SK-N-SH (cell line): ENCODE measurements at regions not wholly inside any gene's neighbourhood (a gene's known extent, or its start where the extent isn't known, plus 50 kb on each side); places are given as distances from the start of the nearest gene placed in this dataset.

Experiments
- CTCF ChIA-PET: fragments of 300-600, 350-600 bp; formaldehyde crosslinking; extraction: SDS; loops from one replicate; lab custom pipeline; 2021; lab: Yijun Ruan, JAX
- POLR2A ChIA-PET: fragments of 350-600 bp; sonication (Branson Sonifier 250); formaldehyde crosslinking; extraction: SDS; loops from one replicate; lab custom pipeline; 2020; ENCODE audit warnings: antibody characterized with exemption, inconsistent platforms; lab: Yijun Ruan, JAX
- DNase-seq: peaks from one replicate; pipeline ENCODE4 v3.0.0; 2012
- H2AFZ ChIP-seq: fragments of 200-600 bp; sonication (generic); 2 replicates; pipeline ENCODE4 v1.8.1; 2016; ENCODE audit warnings: antibody characterized with exemption, mild to moderate bottlenecking, low read depth
- H3F3A ChIP-seq: fragments of 200-600 bp; sonication (generic); replicated peaks from 2 replicates; pipeline ENCODE3; 2016; ENCODE audit warnings: antibody characterized with exemption, mild to moderate bottlenecking; ENCODE audit not compliant: insufficient read depth
- H3K27ac ChIP-seq, 2 experiments: fragments of 200-500 bp in 1 of 2; fragments of 200-600 bp in 1 of 2; sonication (Bioruptor generic) in 1 of 2; sonication (generic), shearing (Covaris generic) in 1 of 2; 2 replicates each; pipeline versions ENCODE4 v1.5.1 to v1.6.1; 2014 to 2016; ENCODE audit warnings: low read depth in 2 of 2, inconsistent platforms in 1 of 2, low read length in 1 of 2, mild to moderate bottlenecking in 1 of 2, mixed read lengths in 1 of 2
- H3K27me3 ChIP-seq: fragments of 200-600 bp; sonication (generic), shearing (Covaris generic); 2 replicates; pipeline ENCODE4 v1.6.1; 2016; ENCODE audit warnings: mixed run types; ENCODE audit not compliant: insufficient read depth
- H3K36me3 ChIP-seq, 2 experiments: fragments of 200-500 bp in 1 of 2; fragments of 200-600 bp in 1 of 2; sonication (Bioruptor generic) in 1 of 2; sonication (generic) in 1 of 2; replicated peaks in 1 of 2; 2 replicates each; pipeline versions ENCODE3 to v1.5.1; 2014 to 2016; ENCODE audit warnings: low read length in 1 of 2, mild to moderate bottlenecking in 1 of 2; ENCODE audit not compliant: insufficient read depth in 2 of 2, control insufficient read depth in 1 of 2
- H3K4me1 ChIP-seq, 2 experiments: fragments of 200-500 bp in 1 of 2; fragments of 200-600 bp in 1 of 2; sonication (Bioruptor generic) in 1 of 2; sonication (generic), shearing (Covaris generic) in 1 of 2; 2 replicates each; pipeline versions ENCODE4 v1.5.1 to v1.6.1; 2014 to 2016; ENCODE audit warnings: low read depth in 1 of 2, low read length in 1 of 2, mixed run types in 1 of 2; ENCODE audit not compliant: insufficient read depth in 2 of 2, control insufficient read depth in 1 of 2
- H3K4me2 ChIP-seq: fragments of 200-600 bp; sonication (generic), shearing (Covaris generic); 2 replicates; pipeline ENCODE4 v1.6.1; 2017; ENCODE audit warnings: mixed run types
- H3K4me3 ChIP-seq, 2 experiments: fragments of 200-500 bp in 1 of 2; fragments of 200-600 bp in 1 of 2; sonication (Bioruptor generic) in 1 of 2; sonication (generic), shearing (Covaris generic) in 1 of 2; 2 replicates each; pipeline versions ENCODE4 v1.5.1 to v1.8.1; 2014 to 2016; ENCODE audit warnings: low read depth in 2 of 2, inconsistent platforms in 1 of 2, low read length in 1 of 2, mild to moderate bottlenecking in 1 of 2, mixed read lengths in 1 of 2, moderate library complexity in 1 of 2
- H3K79me2 ChIP-seq: fragments of 200-600 bp; sonication (generic); 2 replicates; pipeline ENCODE4 v1.8.1; 2017; ENCODE audit warnings: mild to moderate bottlenecking; ENCODE audit not compliant: insufficient read depth
- H3K9ac ChIP-seq: fragments of 200-600 bp; sonication (generic); 2 replicates; pipeline ENCODE4 v1.6.1; 2017; ENCODE audit warnings: mixed run types
- H3K9me2 ChIP-seq: fragments of 200-600 bp; sonication (generic); 2 replicates; pipeline ENCODE4 v1.6.1; 2017; ENCODE audit warnings: mixed run types
- H3K9me3 ChIP-seq: fragments of 200-600 bp; sonication (generic); 2 replicates; pipeline ENCODE4 v1.6.1; 2017; ENCODE audit warnings: mixed run types, mild to moderate bottlenecking, moderate library complexity
- H4K20me1 ChIP-seq: fragments of 200-600 bp; sonication (generic); 2 replicates; pipeline ENCODE4 v1.6.1; 2017; ENCODE audit warnings: mild to moderate bottlenecking, mixed run types; ENCODE audit not compliant: insufficient read depth
- CTCF ChIP-seq: fragments of 200-600 bp; sonication (generic); IDR thresholded peaks from 2 replicates; pipeline ENCODE4 v1.6.1; 2017; ENCODE audit warnings: antibody characterized with exemption, mild to moderate bottlenecking, moderate library complexity
- EP300 ChIP-seq, 2 experiments: IDR thresholded peaks; 2 replicates each; pipeline versions ENCODE4 v1.4.0 to v1.6.1; 2012; ENCODE audit warnings: borderline replicate concordance in 1 of 2, low read depth in 1 of 2, low read length in 1 of 2
- EZH2phosphoT487 ChIP-seq: fragments of 200-600 bp; sonication (generic); IDR thresholded peaks from 2 replicates; pipeline ENCODE4 v1.6.1; 2017; ENCODE audit warnings: low read depth, mixed run types, mild to moderate bottlenecking, antibody characterized with exemption, moderate library complexity, borderline replicate concordance
- FOSL2 ChIP-seq: IDR thresholded peaks from 2 replicates; pipeline ENCODE4 v1.4.0; 2012; ENCODE audit warnings: low read depth, mild to moderate bottlenecking, moderate library complexity, borderline replicate concordance
- GABPA ChIP-seq: IDR thresholded peaks from 2 replicates; pipeline ENCODE4 v1.4.0; 2012; ENCODE audit warnings: low read depth, mild to moderate bottlenecking
- GATA2 ChIP-seq: sonication (generic); formaldehyde crosslinking; IDR thresholded peaks from 2 replicates; pipeline ENCODE4 v1.5.0; 2020; ENCODE audit warnings: mild to moderate bottlenecking, missing genetic modification reagents
- IRF3 ChIP-seq: fragments of 150-350 bp; IDR thresholded peaks from 2 replicates; pipeline ENCODE4 v1.6.1; 2016; ENCODE audit warnings: mild to moderate bottlenecking, low read depth, low read length
- JUND ChIP-seq: IDR thresholded peaks from 2 replicates; pipeline ENCODE4 v1.4.0; 2012
- MEF2A ChIP-seq: IDR thresholded peaks from 2 replicates; pipeline ENCODE4 v1.4.0; 2012; ENCODE audit warnings: low read depth, borderline replicate concordance
- MXI1 ChIP-seq: IDR thresholded peaks from 2 replicates; pipeline ENCODE4 v1.6.1; 2012; ENCODE audit warnings: mild to moderate bottlenecking, low read depth, low read length, improper control_type of control experiment
- NRF1 ChIP-seq: IDR thresholded peaks from 2 replicates; pipeline ENCODE4 v1.6.1; 2012; ENCODE audit warnings: low read depth, mild to moderate bottlenecking, low read length
- RCOR1 ChIP-seq: fragments of 150-350 bp; IDR thresholded peaks from 2 replicates; pipeline ENCODE4 v1.6.1; 2017; ENCODE audit warnings: antibody characterized with exemption, low read length
- SIN3A ChIP-seq: IDR thresholded peaks from 2 replicates; pipeline ENCODE4 v1.6.1; 2012; ENCODE audit warnings: low read depth, mild to moderate bottlenecking, low read length, moderate library complexity, borderline replicate concordance
- SMC3 ChIP-seq: IDR thresholded peaks from 2 replicates; pipeline ENCODE4 v1.6.1; 2012; ENCODE audit warnings: low read depth, low read length, improper control_type of control experiment
- TEAD4 ChIP-seq: IDR thresholded peaks from 2 replicates; pipeline ENCODE4 v1.4.0; 2012; ENCODE audit warnings: mild to moderate bottlenecking, borderline replicate concordance; ENCODE audit not compliant: insufficient read depth
- USF1 ChIP-seq: IDR thresholded peaks from 2 replicates; pipeline ENCODE4 v1.4.0; 2012; ENCODE audit warnings: low read depth, borderline replicate concordance
- WGBS: methylation state at CpG from one replicate; pipeline ENCODE4 v1.1.6; 2017; ENCODE audit warnings: low lambda C conversion rate; 5-methylcytosine and 5-hydroxymethylcytosine counted together
- TF ChIP-seq, protein P1 (sequence below): IDR thresholded peaks from 2 replicates; pipeline ENCODE4 v1.4.0; 2012; ENCODE audit warnings: low read depth, borderline replicate concordance
- TF ChIP-seq, protein P2 (sequence below): IDR thresholded peaks from 2 replicates; pipeline ENCODE4; 2012
- TF ChIP-seq, protein P3 (sequence below): IDR thresholded peaks from 2 replicates; pipeline ENCODE4 v1.4.0; 2012; ENCODE audit warnings: low read depth

- H3K9ac ChIP-seq = no peak overlapping the region
- H3K4me1 ChIP-seq = no peaks in the 10 kb centered on the region
- H4K20me1 ChIP-seq = no peaks in the 10 kb centered on the region
- ChIA-PET POLR2A (interaction anchor here (0.6 kb wide), 1 partner anchor 49 kb away, joined by 3 read pairs; no protein-coding TSS in a partner anchor), CTCF (no interaction called here)
- 8% methylated on average over 1 of the region's 1 CpG for WGBS
- H3F3A ChIP-seq = no peaks in the 10 kb centered on the region
- no peaks in the 10 kb centered on the region for H3K9me2 ChIP-seq
- H3K9me3 ChIP-seq = no peaks in the 10 kb centered on the region
- H3K4me2 ChIP-seq = no peak overlapping the region
- DNase-seq = no peak
- no peak overlapping the region for H3K4me3 ChIP-seq
- no peak overlapping the region for H2AFZ ChIP-seq
- no peak for TF ChIP-seq JUND
- no peak for TF ChIP-seq MEF2A
- no peak for TF ChIP-seq TEAD4
- no peak for TF ChIP-seq SIN3A
- TF ChIP-seq MXI1 = no peak
- TF ChIP-seq NRF1 = no peak
- no peak for TF ChIP-seq FOSL2
- TF ChIP-seq, protein P1, sequence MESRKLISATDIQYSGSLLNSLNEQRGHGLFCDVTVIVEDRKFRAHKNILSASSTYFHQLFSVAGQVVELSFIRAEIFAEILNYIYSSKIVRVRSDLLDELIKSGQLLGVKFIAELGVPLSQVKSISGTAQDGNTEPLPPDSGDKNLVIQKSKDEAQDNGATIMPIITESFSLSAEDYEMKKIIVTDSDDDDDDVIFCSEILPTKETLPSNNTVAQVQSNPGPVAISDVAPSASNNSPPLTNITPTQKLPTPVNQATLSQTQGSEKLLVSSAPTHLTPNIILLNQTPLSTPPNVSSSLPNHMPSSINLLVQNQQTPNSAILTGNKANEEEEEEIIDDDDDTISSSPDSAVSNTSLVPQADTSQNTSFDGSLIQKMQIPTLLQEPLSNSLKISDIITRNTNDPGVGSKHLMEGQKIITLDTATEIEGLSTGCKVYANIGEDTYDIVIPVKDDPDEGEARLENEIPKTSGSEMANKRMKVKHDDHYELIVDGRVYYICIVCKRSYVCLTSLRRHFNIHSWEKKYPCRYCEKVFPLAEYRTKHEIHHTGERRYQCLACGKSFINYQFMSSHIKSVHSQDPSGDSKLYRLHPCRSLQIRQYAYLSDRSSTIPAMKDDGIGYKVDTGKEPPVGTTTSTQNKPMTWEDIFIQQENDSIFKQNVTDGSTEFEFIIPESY = no peak
- TF ChIP-seq RCOR1 = no peak
- no peak for TF ChIP-seq USF1
- no peak for TF ChIP-seq SMC3
- TF ChIP-seq GABPA = no peak
- TF ChIP-seq EP300 (IDR thresholded peaks at IDR 0.05; ENCODE audit: borderline replicate concordance in 1 of 2, low read depth in 1 of 2, low read length in 1 of 2) = no peak
- no peak for TF ChIP-seq IRF3
- TF ChIP-seq, protein P2, sequence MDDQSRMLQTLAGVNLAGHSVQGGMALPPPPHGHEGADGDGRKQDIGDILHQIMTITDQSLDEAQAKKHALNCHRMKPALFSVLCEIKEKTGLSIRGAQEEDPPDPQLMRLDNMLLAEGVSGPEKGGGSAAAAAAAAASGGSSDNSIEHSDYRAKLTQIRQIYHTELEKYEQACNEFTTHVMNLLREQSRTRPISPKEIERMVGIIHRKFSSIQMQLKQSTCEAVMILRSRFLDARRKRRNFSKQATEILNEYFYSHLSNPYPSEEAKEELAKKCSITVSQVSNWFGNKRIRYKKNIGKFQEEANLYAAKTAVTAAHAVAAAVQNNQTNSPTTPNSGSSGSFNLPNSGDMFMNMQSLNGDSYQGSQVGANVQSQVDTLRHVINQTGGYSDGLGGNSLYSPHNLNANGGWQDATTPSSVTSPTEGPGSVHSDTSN = no peak
- TF ChIP-seq CTCF = no peak
- TF ChIP-seq, protein P3, sequence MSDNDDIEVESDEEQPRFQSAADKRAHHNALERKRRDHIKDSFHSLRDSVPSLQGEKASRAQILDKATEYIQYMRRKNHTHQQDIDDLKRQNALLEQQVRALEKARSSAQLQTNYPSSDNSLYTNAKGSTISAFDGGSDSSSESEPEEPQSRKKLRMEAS = no peak
- TF ChIP-seq GATA2 (CRISPR knock-in tag) = no peak
- no peak for TF ChIP-seq EZH2phosphoT487
- no peaks in the 10 kb centered on the region for H3K36me3 ChIP-seq
- no peak overlapping the region for H3K27ac ChIP-seq
- H3K27me3 ChIP-seq = no peaks in the 10 kb centered on the region
- H3K79me2 ChIP-seq = no peaks in the 10 kb centered on the region
Observed at GRCh38 chr12:66837311-66837627, 158.4 kb upstream of the GRIP1 start.
